Smooth muscle cell (in vitro differentiated cells): ENCODE measurements at regions not wholly inside any gene's neighbourhood (a gene's known extent, or its start where the extent isn't known, plus 50 kb on each side); places are given as distances from the start of the nearest gene placed in this dataset.

Source experiments
- DNase-seq: peaks from one replicate; lab custom pipeline; 2025; ENCODE audit not compliant: unreplicated experiment; lab: John Stamatoyannopoulos, UW
- H2AFZ ChIP-seq: fragments of 200-600 bp; sonication (generic); 2 replicates; pipeline ENCODE4 v1.6.0; 2016; ENCODE audit warnings: antibody characterized with exemption, low read depth, mild to moderate bottlenecking
- H3F3A ChIP-seq: fragments of 200-600 bp; sonication (generic); 2 replicates; pipeline ENCODE4 v1.6.0; 2017; ENCODE audit warnings: antibody characterized with exemption, low read depth
- H3K27ac ChIP-seq: fragments of 200-600 bp; sonication (generic); 2 replicates; pipeline ENCODE4 v1.5.1; 2016; ENCODE audit warnings: low read depth, mild to moderate bottlenecking
- H3K27me3 ChIP-seq: fragments of 200-600 bp; sonication (generic); 2 replicates; pipeline ENCODE4 v1.6.1; 2016; ENCODE audit warnings: low read depth, mild to moderate bottlenecking
- H3K36me3 ChIP-seq: fragments of 200-600 bp; sonication (generic); 2 replicates; pipeline ENCODE4 v1.5.1; 2016; ENCODE audit warnings: low read depth
- H3K4me1 ChIP-seq: fragments of 200-600 bp; sonication (generic); 2 replicates; pipeline ENCODE4 v1.5.1; 2016; ENCODE audit warnings: low read depth
- H3K4me2 ChIP-seq: fragments of 200-600 bp; sonication (generic); 2 replicates; pipeline ENCODE4 v1.6.0; 2016; ENCODE audit warnings: mild to moderate bottlenecking
- H3K4me3 ChIP-seq: fragments of 200-600 bp; sonication (generic); 2 replicates; pipeline ENCODE4 v1.5.1; 2016; ENCODE audit warnings: mild to moderate bottlenecking
- H3K79me2 ChIP-seq: fragments of 200-600 bp; sonication (generic); 2 replicates; pipeline ENCODE4 v1.6.0; 2016; ENCODE audit warnings: low read depth, mild to moderate bottlenecking
- H3K9ac ChIP-seq: fragments of 200-600 bp; sonication (generic); 2 replicates; pipeline ENCODE4 v1.6.0; 2016; ENCODE audit warnings: low read depth
- H3K9me3 ChIP-seq: fragments of 200-600 bp; sonication (generic); replicated peaks from 2 replicates; pipeline ENCODE4 v1.5.1; 2016; ENCODE audit warnings: low read depth
- H4K20me1 ChIP-seq: fragments of 200-600 bp; sonication (generic); 2 replicates; pipeline ENCODE4 v1.6.0; 2016; ENCODE audit warnings: low read depth
- CTCF ChIP-seq: fragments of 200-600 bp; sonication (generic); IDR thresholded peaks from 2 replicates; pipeline ENCODE4 v1.5.1; 2017; ENCODE audit warnings: borderline replicate concordance, mild to moderate bottlenecking, antibody characterized with exemption; ENCODE audit not compliant: insufficient read depth, poor library complexity, severe bottlenecking
- WGBS: methylation state at CpG from one replicate; pipeline ENCODE4 v1.1.7; 2016; ENCODE audit warnings: low lambda C conversion rate; 5-methylcytosine and 5-hydroxymethylcytosine counted together

- Histone ChIP-seq H3K9ac (no peak overlapping the region), H3K4me2 (no peak overlapping the region), H2AFZ (no peak overlapping the region), H3K9me3 (no peaks in the 10 kb centered on the region), H4K20me1 (no peaks in the 10 kb centered on the region), H3K27me3 (no peaks in the 10 kb centered on the region), H3K36me3 (no peaks in the 10 kb centered on the region), H3K4me3 (no peak overlapping the region), H3K27ac (no peak overlapping the region), H3K4me1 (no peaks in the 10 kb centered on the region), H3F3A (no peaks in the 10 kb centered on the region), H3K79me2 (no peaks in the 10 kb centered on the region)
- no peak for TF ChIP-seq CTCF
- no peak for DNase-seq
These were observed 311.6 kb downstream of the PLK2 start for GRCh38 chr5:58148254-58148775.

- H4K20me1 ChIP-seq, result no peaks in the 10 kb centered on the region
- no peak for DNase-seq
- H3K9ac ChIP-seq, result no peak overlapping the region
- no peak overlapping the region for H2AFZ ChIP-seq
- no peaks in the 10 kb centered on the region for H3K27me3 ChIP-seq
- H3F3A ChIP-seq, result no peaks in the 10 kb centered on the region
- 94% methylated on average over 11 of the region's 11 CpGs for WGBS
- H3K27ac ChIP-seq, result no peak overlapping the region
- no peaks in the 10 kb centered on the region for H3K79me2 ChIP-seq
- no peaks in the 10 kb centered on the region for H3K4me1 ChIP-seq
- H3K4me3 ChIP-seq, result no peak overlapping the region
- H3K4me2 ChIP-seq, result no peak overlapping the region
- no peak for TF ChIP-seq CTCF
- H3K36me3 ChIP-seq, result no peaks in the 10 kb centered on the region
- no peaks in the 10 kb centered on the region for H3K9me3 ChIP-seq
These were observed 314.4 kb downstream of the PLK2 start for GRCh38 chr5:58145397-58145934.

GRCh38 chr5:58143727-58144126 lies 316.2 kb downstream of the PLK2 start:
- TF ChIP-seq CTCF, result no peak
- Histone ChIP-seq H3K4me3 (no peak overlapping the region), H3F3A (no peaks in the 10 kb centered on the region), H3K36me3 (no peaks in the 10 kb centered on the region), H3K9ac (no peak overlapping the region), H3K4me2 (no peak overlapping the region), H2AFZ (no peak overlapping the region), H3K79me2 (no peaks in the 10 kb centered on the region), H3K9me3 (no peaks in the 10 kb centered on the region), H4K20me1 (no peaks in the 10 kb centered on the region), H3K27ac (no peak overlapping the region), H3K27me3 (no peaks in the 10 kb centered on the region), H3K4me1 (no peaks in the 10 kb centered on the region)
- 97% methylated on average over 2 of the region's 2 CpGs for WGBS
- no peak for DNase-seq

- H3K4me3 ChIP-seq, result no peak overlapping the region
- no peak for DNase-seq
- no peak overlapping the region for H3K4me2 ChIP-seq
- H4K20me1 ChIP-seq, result no peaks in the 10 kb centered on the region
- no peaks in the 10 kb centered on the region for H3K27me3 ChIP-seq
- 86% methylated on average over 1 of the region's 1 CpG for WGBS
- TF ChIP-seq CTCF, result no peak
- no peak overlapping the region for H3K9ac ChIP-seq
- H3K79me2 ChIP-seq, result no peaks in the 10 kb centered on the region
- H3K36me3 ChIP-seq, result no peaks in the 10 kb centered on the region
- no peaks in the 10 kb centered on the region for H3F3A ChIP-seq
- no peak overlapping the region for H2AFZ ChIP-seq
- no peaks in the 10 kb centered on the region for H3K9me3 ChIP-seq
- no peaks in the 10 kb centered on the region for H3K4me1 ChIP-seq
- H3K27ac ChIP-seq, result no peak overlapping the region
These were observed 316.7 kb downstream of the PLK2 start for GRCh38 chr5:58143181-58143580.
